Kidney (tissue), 13 donors: ENCODE measurements at regions not wholly inside any gene's neighbourhood (a gene's known extent, or its start where the extent isn't known, plus 50 kb on each side); places are given as distances from the start of the nearest gene placed in this dataset.

Source experiments
- DNase-seq, 5 donors: peaks; one replicate each; pipeline ENCODE4 v3.0.0-alpha.2; 2013 to 2020
- FAIRE-seq: peaks from 2 replicates; lab custom pipeline; 2012; peaks lifted over from hg19 to GRCh38; lab: Jason Lieb, UNC
- H3K27ac ChIP-seq, 2 donors: one replicate each; pipeline ENCODE4 v1.7.0; 2013; ENCODE audit warnings: low read depth in 2 of 2, low read length in 2 of 2, inconsistent platforms in 1 of 2
- H3K27me3 ChIP-seq: one replicate; pipeline ENCODE4 v1.7.1; 2013; ENCODE audit warnings: low read length, inconsistent platforms; ENCODE audit not compliant: control insufficient read depth, insufficient read depth
- H3K36me3 ChIP-seq, 3 donors: one replicate each; pipeline versions ENCODE4 v1.7.0 to v1.7.1; 2013; ENCODE audit warnings: low read length in 3 of 3, control low read depth in 1 of 3, inconsistent platforms in 1 of 3; ENCODE audit not compliant: insufficient read depth in 3 of 3, control insufficient read depth in 2 of 3
- H3K4me1 ChIP-seq, 3 donors: one replicate each; pipeline versions ENCODE4 v1.7.0 to v1.7.1; 2013; ENCODE audit warnings: low read length in 3 of 3, inconsistent platforms in 1 of 3, low read depth in 1 of 3; ENCODE audit not compliant: control insufficient read depth in 2 of 3, insufficient read depth in 2 of 3
- H3K4me3 ChIP-seq, 3 donors: one replicate each; pipeline versions ENCODE4 v1.7.0 to v1.8.1; 2013; ENCODE audit warnings: low read length in 3 of 3, control low read depth in 1 of 3, inconsistent platforms in 1 of 3
- H3K9ac ChIP-seq, 3 donors: one replicate each; pipeline versions ENCODE4 v1.7.0 to v1.7.1; 2013; ENCODE audit warnings: low read length in 3 of 3, control low read depth in 1 of 3, inconsistent platforms in 1 of 3
- H3K9me3 ChIP-seq, 3 donors: one replicate each; pipeline versions ENCODE4 v1.7.0 to v1.7.1; 2013; ENCODE audit warnings: low read length in 3 of 3, control low read depth in 1 of 3, inconsistent platforms in 1 of 3; ENCODE audit not compliant: control insufficient read depth in 2 of 3, insufficient read depth in 1 of 3
- CTCF ChIP-seq: IDR thresholded peaks from 3 replicates; pipeline ENCODE4 v1.5.1; 2012; ENCODE audit warnings: mild to moderate bottlenecking, moderate library complexity, borderline replicate concordance; ENCODE audit not compliant: insufficient read depth; ENCODE audit errors: extremely low read depth
- intact Hi-C: fragments of 100-400 bp; cut with DNase I; formaldehyde crosslinking; loops from one replicate; pipeline ENCODE4 v1.11.1; 2022
- donor health status: control.
- donor health status: control.
- donor health status: control.
- donor health status: control.
- donor health status: control.
- donor health status: DM: yes; HTN: yes; CAD: no.
- donor health status: Normal renal cell carcinoma (clear cell type).

GRCh38 chr12:28108599-28108998 is 81.7 kb upstream of the CCDC91 start:
- Histone ChIP-seq H3K4me3 (no peak overlapping the region), H3K9ac (no peak overlapping the region), H3K4me1 (no peaks in the 10 kb centered on the region), H3K27ac (no peak overlapping the region), H3K36me3 (no peaks in the 10 kb centered on the region), H3K9me3 (no peaks in the 10 kb centered on the region), H3K27me3 (no peaks in the 10 kb centered on the region)
- TF ChIP-seq CTCF: no peak
- no peak for DNase-seq
- intact Hi-C loops: no loop called here
- no peak for FAIRE-seq

GRCh38 chr12:28110329-28110728 is 79.9 kb upstream of the CCDC91 start:
- intact Hi-C loops: no loop called here
- Histone ChIP-seq H3K27ac (no peak overlapping the region), H3K9me3 (no peaks in the 10 kb centered on the region), H3K36me3 (no peaks in the 10 kb centered on the region), H3K9ac (no peak overlapping the region), H3K4me1 (no peaks in the 10 kb centered on the region), H3K4me3 (no peak overlapping the region), H3K27me3 (no peaks in the 10 kb centered on the region)
- DNase-seq: no peak
- TF ChIP-seq CTCF: no peak
- FAIRE-seq: no peak

- intact Hi-C loops: no loop called here
- TF ChIP-seq CTCF: no peak
- no peaks in the 10 kb centered on the region for H3K4me1 ChIP-seq
- H3K9ac ChIP-seq: no peak overlapping the region
- H3K36me3 ChIP-seq: no peaks in the 10 kb centered on the region
- no peak overlapping the region for H3K4me3 ChIP-seq
- no peak for FAIRE-seq
- no peak for DNase-seq
- no peaks in the 10 kb centered on the region for H3K9me3 ChIP-seq
- H3K27ac ChIP-seq: no peak overlapping the region
- H3K27me3 ChIP-seq: no peaks in the 10 kb centered on the region
These were observed 75.8 kb upstream of the CCDC91 start for GRCh38 chr12:28114488-28114887.

- H3K27ac ChIP-seq: no peak overlapping the region
- no peak for DNase-seq
- H3K9me3 ChIP-seq: no peaks in the 10 kb centered on the region
- peak; percentile 47 for FAIRE-seq
- H3K27me3 ChIP-seq: no peaks in the 10 kb centered on the region
- intact Hi-C loops: no loop called here
- no peaks in the 10 kb centered on the region for H3K36me3 ChIP-seq
- TF ChIP-seq CTCF: no peak
- H3K4me1 ChIP-seq: no peaks in the 10 kb centered on the region
- H3K4me3 ChIP-seq: no peak overlapping the region
- H3K9ac ChIP-seq: no peak overlapping the region
These were observed 68.8 kb upstream of the CCDC91 start for GRCh38 chr12:28121433-28121832.
